Cerebellar cortex (tissue), 1 donor: ENCODE measurements at regions not wholly inside any gene's neighbourhood (a gene's known extent, or its start where the extent isn't known, plus 50 kb on each side); places are given as distances from the start of the nearest gene placed in this dataset.
"Not testable (repeated sequence)": the region's sequence is repeated elsewhere in the genome, so short reads cannot be mapped to it uniquely, and the experiment has no call there.

Source experiments
- DNase-seq: peaks from one replicate; pipeline ENCODE4 v3.0.0-alpha.2; 2015; ENCODE audit warnings: low spot score

- peak; percentile 39 for DNase-seq
Measured at GRCh38 chr4:1524761-1525160, 118.5 kb upstream of the NKX1-1 start.

- peak; percentile 76 for DNase-seq
Measured at GRCh38 chr4:1523907-1524636, 117.8 kb upstream of the NKX1-1 start.

- DNase-seq = no peak
Measured at GRCh38 chr4:1523506-1523905, 117.3 kb upstream of the NKX1-1 start.

GRCh38 chr4:1523033-1523432 lies 116.8 kb upstream of the NKX1-1 start:
- no peak for DNase-seq

GRCh38 chr4:1522606-1523005 lies 116.4 kb upstream of the NKX1-1 start:
- DNase-seq = no peak

- no peak for DNase-seq
Measured at GRCh38 chr4:1521821-1522361, 115.6 kb upstream of the NKX1-1 start.

GRCh38 chr4:1520795-1521576 lies 114.7 kb upstream of the NKX1-1 start:
- not testable (repeated sequence) for DNase-seq

- DNase-seq = no peak
Measured at GRCh38 chr4:1519787-1520661, 113.8 kb upstream of the NKX1-1 start.

- DNase-seq = no peak
Measured at GRCh38 chr4:1518997-1519700, 112.9 kb upstream of the NKX1-1 start.

GRCh38 chr4:1517592-1518411 lies 111.6 kb upstream of the NKX1-1 start:
- no peak for DNase-seq

- no peak for DNase-seq
Measured at GRCh38 chr4:1516881-1517480, 110.7 kb upstream of the NKX1-1 start.

- no peak for DNase-seq
Measured at GRCh38 chr4:1516261-1516660, 110.0 kb upstream of the NKX1-1 start.

- no peak for DNase-seq
Measured at GRCh38 chr4:1515763-1516162, 109.5 kb upstream of the NKX1-1 start.

GRCh38 chr4:1515156-1515555 lies 108.9 kb upstream of the NKX1-1 start:
- DNase-seq = no peak

- no peak for DNase-seq
Measured at GRCh38 chr4:1514612-1515011, 108.4 kb upstream of the NKX1-1 start.

GRCh38 chr4:1513936-1514483 lies 107.8 kb upstream of the NKX1-1 start:
- DNase-seq = no peak

- DNase-seq = peak; percentile 23
Measured at GRCh38 chr4:1512738-1513660, 106.8 kb upstream of the NKX1-1 start.

GRCh38 chr4:1512051-1512737 lies 106.0 kb upstream of the NKX1-1 start:
- DNase-seq = no peak
